PC-3 (cell line): ENCODE measurements at regions not wholly inside any gene's neighbourhood (a gene's known extent, or its start where the extent isn't known, plus 50 kb on each side); places are given as distances from the start of the nearest gene placed in this dataset.

Experiments
- ATAC-seq: fragments of 200-7000 bp; cut with Tn5 transposase; 2 replicates; pipeline ENCODE4 v1.9.1; 2020; ENCODE audit warnings: mild to moderate bottlenecking, moderate library complexity
- BruUV-seq: library from RNA; stranded (reverse); fragments of 400-500 nt; replicated peaks from 2 replicates; lab custom pipeline; 2021; lab: Mats Ljungman, UMichigan
- CTCF ChIA-PET: fragments of 300-600 bp; sonication (Branson Sonifier 250); formaldehyde crosslinking; loops from one replicate; lab custom pipeline; 2022; ENCODE audit warnings: antibody characterized with exemption; lab: Charles Lee
- POLR2A ChIA-PET: fragments of 300-600 bp; sonication (Branson Sonifier 250); formaldehyde crosslinking; loops from one replicate; lab custom pipeline; 2022; ENCODE audit warnings: antibody characterized with exemption; ENCODE audit not compliant: unreplicated experiment; lab: Charles Lee
- DNase-seq: peaks from one replicate; pipeline ENCODE4 v3.0.0-alpha.2; 2015
- H2AFZ ChIP-seq: fragments of 300-600 bp; sonication (generic); 2 replicates; pipeline ENCODE4 v1.6.0; 2016; ENCODE audit warnings: antibody characterized with exemption, low read length
- H3F3A ChIP-seq: fragments of 300-600 bp; sonication (generic); one replicate; pipeline ENCODE4 v1.6.0; 2017; ENCODE audit warnings: antibody characterized with exemption, low read length, control low read depth, mild to moderate bottlenecking; ENCODE audit not compliant: unreplicated experiment
- H3K27ac ChIP-seq: fragments of 300-600 bp; sonication (generic); 2 replicates; pipeline ENCODE4 v1.5.1; 2016; ENCODE audit warnings: mild to moderate bottlenecking, low read length
- H3K27me3 ChIP-seq: fragments of 300-600 bp; sonication (generic); 2 replicates; pipeline ENCODE4 v1.6.1; 2016; ENCODE audit warnings: low read length, mixed read lengths
- H3K36me3 ChIP-seq: fragments of 300-600 bp; sonication (generic); 2 replicates; pipeline ENCODE4 v1.6.1; 2016; ENCODE audit warnings: low read depth, mixed run types, low read length, mixed read lengths
- H3K4me1 ChIP-seq: fragments of 300-600 bp; sonication (generic); 2 replicates; pipeline ENCODE4 v1.5.1; 2016; ENCODE audit warnings: low read length; ENCODE audit not compliant: insufficient read depth
- H3K4me2 ChIP-seq: fragments of 300-600 bp; sonication (generic); 2 replicates; pipeline ENCODE4 v1.6.0; 2016; ENCODE audit warnings: low read length
- H3K4me3 ChIP-seq: fragments of 300-600 bp; sonication (generic); 2 replicates; pipeline ENCODE4 v1.5.1; 2016; ENCODE audit warnings: mild to moderate bottlenecking, low read length, mixed read lengths
- H3K79me2 ChIP-seq: fragments of 300-600 bp; sonication (generic); 2 replicates; pipeline ENCODE4 v1.6.1; 2017; ENCODE audit warnings: low read length, mixed read lengths
- H3K9ac ChIP-seq: fragments of 300-600 bp; sonication (generic); 2 replicates; pipeline ENCODE4 v1.6.0; 2016; ENCODE audit warnings: mild to moderate bottlenecking, low read length
- H3K9me2 ChIP-seq: fragments of 300-600 bp; sonication (generic); replicated peaks from 2 replicates; pipeline ENCODE4 v1.6.1; 2016; ENCODE audit warnings: mixed run types, low read length, mixed read lengths
- H3K9me3 ChIP-seq: fragments of 300-600 bp; sonication (generic); 2 replicates; pipeline ENCODE4 v1.6.1; 2016; ENCODE audit warnings: low read length, mixed read lengths
- H4K20me1 ChIP-seq: fragments of 300-600 bp; sonication (generic); 2 replicates; pipeline ENCODE4 v1.6.1; 2016; ENCODE audit warnings: low read length, mixed read lengths
- EZH2 ChIP-seq: fragments of 300-600 bp; sonication (generic); IDR thresholded peaks from one replicate; pipeline ENCODE4 v1.6.1; 2017; ENCODE audit warnings: antibody characterized with exemption, mild to moderate bottlenecking, low read length; ENCODE audit not compliant: unreplicated experiment
- EZH2phosphoT487 ChIP-seq: fragments of 300-600 bp; sonication (generic); IDR thresholded peaks from 2 replicates; pipeline ENCODE4 v1.6.1; 2018; ENCODE audit warnings: mild to moderate bottlenecking, antibody characterized with exemption, low read length, borderline replicate concordance
- intact Hi-C: fragments of 100-400 bp; cut with micrococcal nuclease; formaldehyde crosslinking; loops from 2 replicates; pipeline ENCODE4 v1.9.0; 2023
- TF ChIP-seq, protein P1 (sequence below): fragments of 300-600 bp; sonication (generic); conservative IDR thresholded peaks from 2 replicates; pipeline ENCODE4 v1.5.1; 2017; ENCODE audit warnings: antibody characterized with exemption, low read depth, mild to moderate bottlenecking, low read length

DNA sequence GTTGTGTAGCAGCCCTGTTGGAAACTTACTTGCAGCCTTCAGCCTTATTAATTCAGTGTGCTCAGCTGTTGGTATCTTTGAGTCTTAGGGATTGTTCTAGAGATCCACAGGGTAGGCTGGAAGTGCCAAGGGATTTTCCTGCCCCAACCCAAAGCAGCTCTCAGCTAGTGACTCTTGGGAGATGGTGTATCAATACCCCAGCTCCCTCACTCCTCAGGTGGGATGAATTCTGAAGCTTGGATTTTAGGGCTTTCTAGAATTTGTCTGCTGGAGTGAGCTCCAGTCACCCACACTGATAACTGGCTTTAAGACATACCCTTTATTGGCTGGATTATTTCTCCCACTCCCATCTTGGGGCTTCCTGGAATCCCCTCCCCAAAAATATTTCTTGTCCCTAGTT, 493.0 kb downstream of the MN1 start:
- ATAC-seq (no peak), DNase-seq (no peak)
- no peaks in the 10 kb centered on the region for H3K9me3 ChIP-seq
- H3K4me2 ChIP-seq, result no peak overlapping the region
- H3K79me2 ChIP-seq, result no peaks in the 10 kb centered on the region
- no peaks in the 10 kb centered on the region for H3K9me2 ChIP-seq
- intact Hi-C loops, result no loop called here
- no peak overlapping the region for H3K27ac ChIP-seq
- no peak overlapping the region for H3K9ac ChIP-seq
- no TSS peak for BruUV-seq
- H2AFZ ChIP-seq, result no peak overlapping the region
- no peaks in the 10 kb centered on the region for H4K20me1 ChIP-seq
- CTCF ChIA-PET, result no interaction called here
- H3K27me3 ChIP-seq, result 0 out of 2 replicates have a peak, but pooled peaks cover 3% of the 10 kb centered on the region
- TF ChIP-seq EZH2, result no peak
- no peaks in the 10 kb centered on the region for H3K4me1 ChIP-seq
- no peaks in the 10 kb centered on the region for H3K36me3 ChIP-seq
- POLR2A ChIA-PET, result no interaction called here
- H3K4me3 ChIP-seq, result no peak overlapping the region
- H3F3A ChIP-seq, result no peaks in the 10 kb centered on the region

DNA sequence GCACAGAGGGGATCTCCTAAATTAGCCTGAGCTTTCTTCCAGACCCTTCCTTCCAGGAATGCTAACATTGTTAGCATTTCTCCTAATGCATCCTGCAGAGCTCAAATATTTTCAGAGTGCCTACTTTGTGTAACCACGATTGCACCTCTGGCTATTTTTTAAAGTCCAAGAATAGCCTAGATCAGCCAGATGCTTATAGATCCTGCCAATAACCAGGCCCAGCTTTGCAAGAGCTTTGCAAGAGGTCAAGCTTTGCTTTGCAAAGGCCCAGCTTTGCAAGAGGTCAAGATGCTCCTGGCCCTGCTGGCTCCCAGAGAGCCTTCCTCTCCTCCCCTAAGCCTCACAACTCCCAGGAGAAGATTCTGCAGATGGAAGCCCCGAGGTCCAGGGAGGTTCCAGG, 491.9 kb downstream of the MN1 start:
- H3K27me3 ChIP-seq, result no peaks in the 10 kb centered on the region
- H3K9ac ChIP-seq, result no peak overlapping the region
- POLR2A ChIA-PET, result no interaction called here
- H3K9me2 ChIP-seq, result no peaks in the 10 kb centered on the region
- no peaks in the 10 kb centered on the region for H4K20me1 ChIP-seq
- H2AFZ ChIP-seq, result no peak overlapping the region
- intact Hi-C loops, result no loop called here
- DNase-seq, result no peak
- H3K4me2 ChIP-seq, result no peak overlapping the region
- CTCF ChIA-PET, result no interaction called here
- H3K4me1 ChIP-seq, result no peaks in the 10 kb centered on the region
- no peaks in the 10 kb centered on the region for H3F3A ChIP-seq
- H3K27ac ChIP-seq, result no peak overlapping the region
- H3K36me3 ChIP-seq, result no peaks in the 10 kb centered on the region
- H3K79me2 ChIP-seq, result no peaks in the 10 kb centered on the region
- BruUV-seq, result no TSS peak
- TF ChIP-seq EZH2phosphoT487, result no peak
- TF ChIP-seq EZH2, result no peak
- TF ChIP-seq, protein P1, sequence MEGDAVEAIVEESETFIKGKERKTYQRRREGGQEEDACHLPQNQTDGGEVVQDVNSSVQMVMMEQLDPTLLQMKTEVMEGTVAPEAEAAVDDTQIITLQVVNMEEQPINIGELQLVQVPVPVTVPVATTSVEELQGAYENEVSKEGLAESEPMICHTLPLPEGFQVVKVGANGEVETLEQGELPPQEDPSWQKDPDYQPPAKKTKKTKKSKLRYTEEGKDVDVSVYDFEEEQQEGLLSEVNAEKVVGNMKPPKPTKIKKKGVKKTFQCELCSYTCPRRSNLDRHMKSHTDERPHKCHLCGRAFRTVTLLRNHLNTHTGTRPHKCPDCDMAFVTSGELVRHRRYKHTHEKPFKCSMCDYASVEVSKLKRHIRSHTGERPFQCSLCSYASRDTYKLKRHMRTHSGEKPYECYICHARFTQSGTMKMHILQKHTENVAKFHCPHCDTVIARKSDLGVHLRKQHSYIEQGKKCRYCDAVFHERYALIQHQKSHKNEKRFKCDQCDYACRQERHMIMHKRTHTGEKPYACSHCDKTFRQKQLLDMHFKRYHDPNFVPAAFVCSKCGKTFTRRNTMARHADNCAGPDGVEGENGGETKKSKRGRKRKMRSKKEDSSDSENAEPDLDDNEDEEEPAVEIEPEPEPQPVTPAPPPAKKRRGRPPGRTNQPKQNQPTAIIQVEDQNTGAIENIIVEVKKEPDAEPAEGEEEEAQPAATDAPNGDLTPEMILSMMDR, result no peak
- H3K9me3 ChIP-seq, result no peaks in the 10 kb centered on the region
- ATAC-seq, result no peak
- no peak overlapping the region for H3K4me3 ChIP-seq

DNA sequence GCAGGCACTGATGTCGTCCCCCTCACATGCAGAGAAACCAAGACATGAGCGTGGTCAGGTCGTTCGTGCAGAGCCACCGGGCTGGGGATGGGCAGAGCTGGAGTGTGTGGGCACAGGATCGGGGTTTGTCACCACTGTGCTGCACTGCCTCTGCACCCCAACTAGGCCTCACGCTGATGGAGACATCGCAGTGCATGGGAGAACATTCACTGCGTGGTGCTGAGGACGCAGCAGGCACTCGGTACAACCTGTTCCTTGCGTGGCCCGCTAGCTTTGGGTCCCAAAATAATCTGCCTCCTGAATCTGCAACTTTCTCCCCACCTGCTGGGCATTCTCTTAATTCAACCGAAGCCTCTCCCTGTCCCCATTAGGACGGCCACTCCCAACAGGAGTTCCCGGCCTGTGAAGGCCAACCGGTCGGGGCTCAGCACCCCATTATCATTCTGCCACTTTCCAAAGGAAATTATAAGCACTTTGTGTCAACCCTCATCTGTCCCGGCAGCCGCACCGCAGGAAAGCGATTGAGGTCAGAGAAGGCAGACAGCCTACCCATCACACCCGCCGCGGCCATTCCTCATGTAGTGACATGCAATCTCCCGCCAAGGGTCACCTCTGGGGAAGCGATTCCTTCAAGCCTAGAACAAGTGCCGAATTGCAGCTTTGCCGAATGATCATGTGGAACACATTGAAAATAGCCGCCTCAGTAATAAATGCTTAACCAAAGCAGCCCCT, 490.4 kb downstream of the MN1 start:
- BruUV-seq, result no TSS peak
- no peak for ATAC-seq
- H3K4me2 ChIP-seq, result no peak overlapping the region

More for the DNA sequence above, 490.4 kb downstream of the MN1 start:
- POLR2A ChIA-PET, result no interaction called here
- intact Hi-C loops, result no loop called here
- Histone ChIP-seq H3K36me3 (no peaks in the 10 kb centered on the region), H2AFZ (no peak overlapping the region), H3K9me3 (no peaks in the 10 kb centered on the region), H3K9ac (no peak overlapping the region), H3K27ac (no peak overlapping the region), H3K79me2 (no peaks in the 10 kb centered on the region), H3K27me3 (no peaks in the 10 kb centered on the region), H3K4me1 (no peaks in the 10 kb centered on the region), H3F3A (no peaks in the 10 kb centered on the region), H4K20me1 (no peaks in the 10 kb centered on the region), H3K4me3 (no peak overlapping the region), H3K9me2 (no peaks in the 10 kb centered on the region)
- TF ChIP-seq, protein P1, result no peak
- no peak for TF ChIP-seq EZH2
- TF ChIP-seq EZH2phosphoT487, result no peak
- CTCF ChIA-PET, result no interaction called here
- DNase-seq, result no peak
